AG08395 (cell line): ENCODE measurements at regions not wholly inside any gene's neighbourhood (a gene's known extent, or its start where the extent isn't known, plus 50 kb on each side); places are given as distances from the start of the nearest gene placed in this dataset.
A peak's percentile ranks its signal among the peaks of the same experiment; 100 is the strongest.
"Not testable (repeated sequence)": the region's sequence is repeated elsewhere in the genome, so short reads cannot be mapped to it uniquely, and the experiment has no call there.

Source experiments
- DNase-seq: peaks from one replicate; pipeline ENCODE4 v3.0.0; 2012; ENCODE audit warnings: mixed read lengths, low spot score

- DNase-seq = no peak
Measured at GRCh38 chr6:119960456-119960855, 610.9 kb upstream of the MAN1A1 start.

DNA sequence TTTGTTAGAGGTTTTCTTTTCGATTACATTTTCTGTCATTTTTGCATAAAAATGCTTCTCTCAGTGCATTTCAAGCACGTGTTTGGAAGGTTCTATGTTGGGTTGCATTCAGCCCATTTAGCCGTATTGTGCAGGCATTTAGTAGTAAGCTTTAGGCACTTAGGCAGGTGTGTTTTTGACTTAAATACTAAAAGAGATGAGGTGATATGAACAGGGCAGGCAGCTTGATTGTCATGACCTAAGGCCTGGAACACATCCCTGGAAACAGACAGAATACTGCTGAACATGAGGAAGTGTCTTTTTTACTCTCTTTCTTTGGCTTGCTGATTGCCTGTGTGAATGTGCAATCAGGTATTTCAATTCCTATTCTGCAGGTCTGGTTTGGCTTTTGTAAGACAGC lies 610.5 kb upstream of the MAN1A1 start:
- no peak for DNase-seq

GRCh38 chr6:119957195-119957594 lies 607.6 kb upstream of the MAN1A1 start:
- no peak for DNase-seq

DNA sequence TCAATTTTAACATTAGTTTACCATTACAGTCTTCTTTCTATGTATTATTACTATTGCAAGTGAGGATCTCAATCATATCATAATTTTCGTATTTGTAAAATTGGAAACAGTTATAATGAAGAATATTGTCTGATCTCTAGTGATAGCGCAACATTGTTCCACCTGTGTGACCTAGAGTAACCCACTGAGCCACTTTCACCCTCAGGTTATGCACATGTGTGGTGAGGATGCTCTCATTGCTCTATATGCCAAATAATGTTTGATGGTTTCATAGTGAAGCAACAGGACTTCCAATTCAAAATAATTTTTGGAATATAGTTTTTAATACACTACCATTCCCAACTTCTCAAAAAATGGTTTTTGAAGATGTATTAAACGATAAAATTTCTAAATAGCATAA lies 603.1 kb upstream of the MAN1A1 start:
- DNase-seq = no peak

- DNase-seq = no peak
Measured at GRCh38 chr6:119950681-119951080, 601.1 kb upstream of the MAN1A1 start.

DNA sequence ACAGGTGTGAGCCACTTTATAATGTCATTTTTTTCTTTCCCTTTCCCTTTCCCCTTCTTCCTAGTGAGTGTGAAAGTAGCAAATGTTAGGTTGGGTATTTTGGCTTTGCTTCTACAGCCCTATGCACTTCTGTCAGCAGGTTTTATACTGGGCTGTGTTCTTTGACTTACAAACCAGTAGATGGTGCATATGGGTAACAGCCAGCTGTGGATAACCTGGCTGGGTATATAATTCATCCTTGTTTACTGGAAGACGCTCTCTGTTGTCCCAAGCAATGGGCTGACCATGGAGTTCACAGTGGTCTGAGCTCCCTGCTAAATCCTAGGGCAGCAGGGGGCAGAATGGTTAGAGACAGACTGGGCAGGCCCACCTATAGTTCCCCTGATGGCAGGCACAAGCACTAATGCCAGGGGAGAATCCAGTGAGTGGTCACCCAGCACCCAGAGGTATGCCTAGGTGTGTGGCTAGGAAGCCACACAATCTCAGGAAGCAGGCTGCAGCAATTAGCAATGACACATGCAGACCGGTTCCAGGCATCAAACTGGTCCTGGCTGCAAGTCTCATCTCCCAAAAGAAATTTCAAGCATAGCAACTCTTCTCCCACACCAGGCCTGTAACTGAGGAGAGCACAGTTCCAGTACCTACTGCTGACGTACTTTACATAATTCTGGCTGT lies 592.7 kb upstream of the MAN1A1 start:
- DNase-seq = no peak

GRCh38 chr6:119938752-119939151 lies 589.2 kb upstream of the MAN1A1 start:
- no peak for DNase-seq

DNA sequence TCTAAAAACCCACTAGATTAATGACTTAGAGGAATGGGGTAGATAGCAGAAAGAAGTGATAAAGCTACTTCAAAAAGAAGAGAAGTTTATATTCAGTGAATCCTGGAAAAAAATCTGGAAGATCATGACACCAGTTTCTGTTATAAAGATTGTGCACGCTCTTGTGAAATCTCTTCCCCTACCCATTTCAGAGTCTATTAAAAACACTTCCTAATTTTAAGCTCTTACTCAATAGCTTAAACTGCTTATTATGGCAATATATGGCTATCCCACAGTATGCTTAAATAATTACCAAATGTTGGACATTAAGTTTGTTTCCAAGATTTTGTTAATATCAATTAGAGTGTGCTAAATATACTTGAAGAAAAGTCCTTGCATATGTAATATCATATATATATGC lies 585.3 kb upstream of the MAN1A1 start:
- DNase-seq = no peak

DNA sequence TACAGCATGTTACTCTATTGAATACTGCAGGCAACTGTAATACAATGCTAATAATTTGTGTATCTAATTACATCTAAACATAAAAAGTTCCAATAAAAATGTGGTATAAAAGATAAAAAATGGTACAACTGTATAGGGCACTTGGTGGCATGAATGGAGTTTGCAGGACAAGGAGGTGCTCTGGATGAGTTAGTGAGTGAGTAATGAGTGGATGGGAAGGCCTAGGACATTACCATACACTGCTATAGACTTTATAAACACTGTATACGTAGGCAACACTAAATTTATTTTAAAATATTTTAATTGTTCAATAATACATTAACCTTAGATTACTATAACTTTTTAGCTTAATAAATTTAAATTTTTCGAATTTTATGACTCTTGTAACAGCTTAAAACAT lies 579.6 kb upstream of the MAN1A1 start:
- DNase-seq = no peak

- not testable (repeated sequence) for DNase-seq
Measured at GRCh38 chr6:119924888-119925287, 575.3 kb upstream of the MAN1A1 start.

DNA sequence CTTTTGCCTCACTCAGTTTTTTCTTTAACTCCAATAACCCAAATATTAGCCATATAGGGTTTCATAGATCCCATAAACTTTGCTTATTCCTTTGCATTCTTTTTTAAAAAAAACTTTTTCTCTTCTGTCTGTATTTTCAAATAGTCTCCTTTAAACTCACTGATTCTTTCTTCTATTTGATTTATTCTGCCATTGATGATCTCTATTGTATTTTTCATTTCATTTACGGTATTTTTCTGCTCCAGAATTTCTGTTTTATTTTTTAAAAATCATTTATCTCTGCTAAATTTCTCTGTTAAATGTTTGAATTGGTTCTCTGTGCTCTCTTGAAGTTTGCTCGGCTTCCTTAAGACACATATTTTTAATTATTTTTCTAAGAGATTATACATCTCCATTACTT lies 573.3 kb upstream of the MAN1A1 start:
- no peak for DNase-seq

DNA sequence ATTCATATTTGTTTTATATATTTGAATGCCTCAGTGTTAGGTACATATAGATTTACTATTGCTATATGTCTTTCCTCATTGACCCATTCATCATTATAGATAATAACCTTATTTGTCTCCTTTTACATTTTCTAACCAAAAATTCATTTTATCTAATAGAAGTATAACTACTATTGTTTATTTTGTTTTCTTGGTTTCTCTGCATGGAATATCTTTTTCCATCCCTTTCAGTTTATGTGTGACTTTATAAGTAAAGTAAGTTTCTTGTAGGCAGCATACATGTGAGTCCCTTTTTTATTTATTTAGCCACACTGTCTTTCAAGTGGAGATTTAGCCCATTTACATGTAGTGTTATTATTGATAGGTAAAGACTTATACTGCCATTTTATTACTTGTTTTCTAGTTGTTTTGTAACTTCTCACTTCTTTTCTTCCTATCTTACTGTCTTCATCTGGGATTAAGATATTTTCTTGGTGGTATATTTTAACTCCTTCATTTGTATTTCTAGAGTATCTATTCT lies 572.0 kb upstream of the MAN1A1 start:
- no peak for DNase-seq

GRCh38 chr6:119917186-119917585 lies 567.6 kb upstream of the MAN1A1 start:
- DNase-seq = no peak

- DNase-seq = no peak
Measured at GRCh38 chr6:119915971-119916370, 566.4 kb upstream of the MAN1A1 start.

DNA sequence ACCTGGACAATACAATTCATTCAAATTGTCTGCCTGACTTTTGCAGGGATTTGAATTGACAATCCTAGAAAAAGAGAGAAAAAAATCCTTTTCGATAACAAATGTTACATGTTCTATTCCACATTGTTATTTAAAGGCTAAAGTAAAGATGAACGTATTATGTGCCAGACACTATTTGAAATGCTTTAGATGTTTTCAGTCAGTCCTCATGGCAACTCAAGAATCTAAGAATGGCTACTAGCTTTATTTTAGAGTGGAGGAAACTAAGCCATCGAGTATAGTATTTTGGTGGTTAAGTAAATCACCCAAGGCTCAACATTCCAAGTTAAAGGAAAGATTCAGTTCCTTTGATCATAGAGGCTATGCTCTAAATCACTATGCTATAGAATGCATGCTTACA lies 558.6 kb upstream of the MAN1A1 start:
- DNase-seq = no peak

DNA sequence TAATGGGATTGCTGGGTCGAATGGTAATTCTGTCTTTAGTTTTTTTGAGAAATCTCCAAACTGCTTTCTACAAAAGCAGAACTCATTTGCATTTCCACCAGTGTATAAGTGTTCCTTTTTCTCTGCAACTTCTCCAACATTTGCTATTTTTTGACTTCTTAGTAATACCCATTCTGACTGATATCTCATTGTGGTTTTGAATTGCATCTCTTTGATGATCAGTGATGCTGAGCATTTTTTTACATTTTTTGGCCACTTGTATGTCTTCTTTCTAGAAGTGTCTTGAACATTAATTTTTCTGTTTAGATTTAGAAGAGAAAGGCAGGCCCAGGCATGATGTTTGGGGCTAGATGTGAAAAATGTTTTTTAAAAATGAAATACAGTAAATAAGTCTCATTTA lies 553.1 kb upstream of the MAN1A1 start:
- DNase-seq = no peak

DNA sequence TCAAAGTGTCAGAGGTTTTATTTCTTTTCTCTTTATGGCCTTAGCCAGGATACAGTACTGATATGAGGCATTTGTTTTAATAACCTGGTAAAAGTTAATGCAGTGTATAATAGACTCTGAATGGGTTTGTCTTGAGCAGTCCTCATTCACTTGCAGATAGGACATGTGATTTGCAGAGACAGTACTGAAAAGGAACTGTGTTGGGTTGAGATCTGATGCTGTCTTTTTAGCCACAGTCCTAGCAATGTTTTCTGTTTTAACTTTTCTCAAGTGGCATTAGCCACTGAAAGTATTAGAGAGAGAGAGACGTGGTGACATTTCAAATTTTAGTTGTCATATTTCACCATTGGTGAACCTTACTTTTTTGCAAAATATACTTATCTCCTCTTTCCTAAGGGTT lies 547.2 kb upstream of the MAN1A1 start:
- DNase-seq = no peak

- no peak for DNase-seq
Measured at GRCh38 chr6:119895626-119896025, 546.1 kb upstream of the MAN1A1 start.

- DNase-seq = no peak
Measured at GRCh38 chr6:119894811-119895210, 545.2 kb upstream of the MAN1A1 start.

DNA sequence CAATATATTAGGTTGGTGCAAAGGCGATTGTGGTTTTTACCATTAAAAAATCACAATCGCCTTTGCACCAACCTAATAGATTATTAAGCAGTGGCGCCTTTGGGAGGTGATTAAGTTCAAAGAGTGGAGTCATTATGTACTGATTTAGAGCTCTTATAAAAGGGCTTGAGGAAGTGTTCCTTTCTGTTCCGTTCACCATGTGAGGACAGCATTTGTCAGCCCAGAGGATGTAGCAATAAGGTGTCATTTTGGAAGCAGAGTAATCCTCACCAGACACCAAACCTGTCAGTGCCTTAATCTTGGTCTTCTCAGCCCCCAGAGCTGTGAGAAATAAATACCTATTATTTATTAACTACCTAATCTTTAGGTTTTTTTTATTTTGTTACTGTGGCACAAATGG lies 542.1 kb upstream of the MAN1A1 start:
- no peak for DNase-seq

- no peak for DNase-seq
Measured at GRCh38 chr6:119891206-119891605, 541.6 kb upstream of the MAN1A1 start.

DNA sequence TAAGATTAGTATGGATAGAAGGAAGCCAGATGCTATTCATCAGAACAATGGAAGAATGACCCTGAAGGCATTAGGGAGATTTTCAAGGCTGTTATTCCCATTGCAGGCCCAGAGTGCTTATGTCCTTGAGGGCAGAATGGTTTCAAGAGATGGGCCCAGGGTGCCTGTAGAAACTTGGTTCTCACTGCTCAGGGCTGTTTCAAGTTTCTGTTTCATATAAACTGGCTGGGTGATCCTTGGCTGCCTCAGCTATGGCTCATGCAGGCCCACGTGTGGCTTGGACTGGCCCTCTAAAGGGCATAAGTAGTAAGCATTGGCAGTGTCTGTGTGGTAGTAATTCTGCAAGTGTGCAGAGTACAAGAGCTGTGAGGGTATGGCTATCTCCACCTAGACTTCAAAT lies 540.9 kb upstream of the MAN1A1 start:
- no peak for DNase-seq

DNA sequence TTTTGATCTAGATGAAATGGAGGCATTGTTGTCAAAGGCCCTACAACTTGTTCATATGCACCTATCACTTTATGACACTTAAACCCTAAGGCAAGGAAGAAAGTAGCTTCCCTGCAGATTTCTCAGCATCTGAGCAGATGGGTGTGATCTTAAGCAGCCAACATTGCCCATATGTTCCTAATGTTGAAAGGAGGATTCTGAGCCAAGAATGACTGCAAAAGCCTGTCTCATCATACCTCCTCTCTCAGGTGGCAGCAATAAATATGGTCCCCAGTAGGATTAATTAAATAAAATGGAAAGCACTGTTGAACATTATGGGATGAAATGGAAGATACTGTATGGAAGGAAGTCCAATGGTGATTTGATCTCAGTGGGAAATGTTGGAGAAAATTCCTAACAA lies 538.1 kb upstream of the MAN1A1 start:
- DNase-seq = no peak

DNA sequence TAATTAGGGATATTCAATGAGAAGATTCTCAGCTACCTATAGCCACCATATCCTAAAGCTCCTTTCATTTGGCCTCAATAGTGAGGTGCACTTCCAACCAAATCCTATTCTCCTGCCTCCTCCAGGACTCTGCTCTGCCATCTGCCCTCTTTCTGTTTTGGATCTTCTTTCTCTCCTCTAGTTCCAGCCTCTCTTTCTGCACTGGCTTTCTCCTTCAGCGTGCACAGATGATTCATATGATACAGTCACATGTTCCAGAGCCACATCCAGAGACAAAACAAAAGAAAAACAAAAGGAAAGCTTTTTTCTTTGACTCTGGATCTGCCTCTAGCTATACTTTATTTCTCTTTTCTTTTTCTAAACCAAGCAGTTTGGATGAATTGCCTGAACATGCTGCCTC lies 531.9 kb upstream of the MAN1A1 start:
- DNase-seq = peak; percentile 37
